SU-DHL-6 (cell line): ENCODE measurements at regions not wholly inside any gene's neighbourhood (a gene's known extent, or its start where the extent isn't known, plus 50 kb on each side); places are given as distances from the start of the nearest gene placed in this dataset.

Experiments used
- CTCF ChIP-seq: fragments of 200-600 bp; sonication (generic); IDR thresholded peaks from one replicate; pipeline ENCODE4 v1.5.1; 2017; ENCODE audit warnings: antibody characterized with exemption, mild to moderate bottlenecking, low read length, moderate library complexity; ENCODE audit not compliant: insufficient read depth, poor library complexity, severe bottlenecking
- EZH2phosphoT487 ChIP-seq: fragments of 200-600 bp; sonication (generic), shearing (Covaris generic); conservative IDR thresholded peaks from 2 replicates; pipeline ENCODE4 v1.6.1; 2018; ENCODE audit warnings: mild to moderate bottlenecking, antibody characterized with exemption, low read length, moderate library complexity, mixed read lengths

- no peak for TF ChIP-seq CTCF
- no peak for TF ChIP-seq EZH2phosphoT487
These were observed 657.1 kb downstream of the DOK5 start for GRCh38 chr20:55132523-55132922.
